ENCODE measurements at regions not wholly inside any gene's neighbourhood (a gene's known extent, or its start where the extent isn't known, plus 50 kb on each side); places are given as distances from the start of the nearest gene placed in this dataset.

- intact Hi-C loops (cut with micrococcal nuclease; ENCODE audit: unreplicated experiment): no loop called here
- BruUV-seq (replicated peaks): no TSS peak
- Histone ChIP-seq H3K9me3 (ENCODE audit: control insufficient read depth, insufficient read depth, low read depth, low read length) (no peaks in the 10 kb centered on the region), H3K27ac (ENCODE audit: low read length) (no peak overlapping the region), H3K4me3 (ENCODE audit: low read depth in 2 of 2, low read length in 2 of 2) (no peak overlapping the region), H3K27me3 (ENCODE audit: control insufficient read depth, insufficient read depth, low read length) (no peaks in the 10 kb centered on the region), H3K4me1 (ENCODE audit: control insufficient read depth, insufficient read depth, low read length) (no peaks in the 10 kb centered on the region), H3K36me3 (ENCODE audit: control insufficient read depth, insufficient read depth, low read length) (no peaks in the 10 kb centered on the region)
- DNase-seq (ENCODE audit: low read depth, low spot score) (no peak), ATAC-seq (no peak)
- in situ Hi-C loops (cut with HindIII; ENCODE audit: low pct_unique_long_range_greater_than_20kb, low sequenced_read_pairs): no loop called here
- no peak for TF ChIP-seq TCF7L2 (IDR thresholded peaks at IDR 0.05; ENCODE audit: low read depth, low read length)
- no peak for TF ChIP-seq REST (IDR thresholded peaks at IDR 0.05; ENCODE audit: insufficient read depth in 1 of 2, low read depth in 2 of 2, low read length in 1 of 2)
- TF ChIP-seq CTCF (IDR thresholded peaks at IDR 0.05): no peak
- TF ChIP-seq SIN3A (IDR thresholded peaks at IDR 0.05; ENCODE audit: borderline replicate concordance, insufficient read depth, low read depth, low read length): no peak
- TF ChIP-seq POLR2AphosphoS5 (IDR thresholded peaks at IDR 0.05; ENCODE audit: low read depth, low read length): no peak
- POLR2A ChIA-PET: no interaction called here
- CTCF ChIA-PET: no interaction called here
Measured at GRCh38 chr12:24759155-24759554, 189.7 kb downstream of the BCAT1 start.

GRCh38 chr12:24756479-24757024 lies 192.3 kb downstream of the BCAT1 start:
- in situ Hi-C loops (cut with HindIII; ENCODE audit: low pct_unique_long_range_greater_than_20kb, low sequenced_read_pairs): no loop called here
- BruUV-seq (replicated peaks): no TSS peak
- Histone ChIP-seq H3K27me3 (ENCODE audit: control insufficient read depth, insufficient read depth, low read length) (no peaks in the 10 kb centered on the region), H3K9me3 (ENCODE audit: control insufficient read depth, insufficient read depth, low read depth, low read length) (no peaks in the 10 kb centered on the region), H3K36me3 (ENCODE audit: control insufficient read depth, insufficient read depth, low read length) (no peaks in the 10 kb centered on the region), H3K4me1 (ENCODE audit: control insufficient read depth, insufficient read depth, low read length) (no peaks in the 10 kb centered on the region), H3K4me3 (ENCODE audit: low read depth in 2 of 2, low read length in 2 of 2) (no peak overlapping the region), H3K27ac (ENCODE audit: low read length) (no peak overlapping the region)
- ChIA-PET POLR2A (no interaction called here), CTCF (no interaction called here)
- intact Hi-C loops (cut with micrococcal nuclease; ENCODE audit: unreplicated experiment): no loop called here
- no peak for ATAC-seq
- TF ChIP-seq TCF7L2 (IDR thresholded peaks at IDR 0.05; ENCODE audit: low read depth, low read length) (no peak), POLR2AphosphoS5 (IDR thresholded peaks at IDR 0.05; ENCODE audit: low read depth, low read length) (no peak), CTCF (IDR thresholded peaks at IDR 0.05) (no peak)
- no peak for DNase-seq (ENCODE audit: low read depth, low spot score)

Data from Panc1 (cell line).